MM.1S (cell line): ENCODE measurements at regions not wholly inside any gene's neighbourhood (a gene's known extent, or its start where the extent isn't known, plus 50 kb on each side); places are given as distances from the start of the nearest gene placed in this dataset.

Source experiments
- DNase-seq: peaks from one replicate; pipeline ENCODE4 v3.0.0-alpha.2; 2015
- H2AFZ ChIP-seq: fragments of 300-600 bp; sonication (generic); 2 replicates; pipeline ENCODE4 v1.6.0; 2016; ENCODE audit warnings: antibody characterized with exemption, low read length
- H3F3A ChIP-seq: fragments of 300-600 bp; sonication (generic); 2 replicates; pipeline ENCODE4 v1.6.1; 2016; ENCODE audit warnings: mild to moderate bottlenecking, antibody characterized with exemption, low read length, moderate library complexity, mixed read lengths; ENCODE audit not compliant: insufficient read depth
- H3K27ac ChIP-seq: fragments of 300-600 bp; sonication (generic); 2 replicates; pipeline ENCODE4 v1.5.1; 2016; ENCODE audit warnings: mild to moderate bottlenecking, low read length
- H3K27me3 ChIP-seq: fragments of 300-600 bp; sonication (generic); replicated peaks from 2 replicates; pipeline ENCODE4 v1.6.0; 2016; ENCODE audit warnings: low read length; ENCODE audit not compliant: insufficient read depth
- H3K36me3 ChIP-seq: fragments of 300-600 bp; sonication (generic); replicated peaks from 2 replicates; pipeline ENCODE4 v1.6.1; 2016; ENCODE audit warnings: mild to moderate bottlenecking, low read length, mixed read lengths; ENCODE audit not compliant: insufficient read depth
- H3K4me1 ChIP-seq: fragments of 300-600 bp; sonication (generic); 2 replicates; pipeline ENCODE4 v1.6.1; 2016; ENCODE audit warnings: low read length, mixed read lengths
- H3K4me2 ChIP-seq: fragments of 300-600 bp; sonication (generic); 2 replicates; pipeline ENCODE4 v1.6.0; 2016; ENCODE audit warnings: low read depth, low read length
- H3K4me3 ChIP-seq: fragments of 300-600 bp; sonication (generic); 2 replicates; pipeline ENCODE4 v1.5.1; 2016; ENCODE audit warnings: low read length, mixed read lengths
- H3K79me2 ChIP-seq: fragments of 300-600 bp; sonication (generic); 2 replicates; pipeline ENCODE4 v1.6.1; 2016; ENCODE audit warnings: mixed run types, low read length, mixed read lengths
- H3K9ac ChIP-seq: fragments of 300-600 bp; sonication (generic); 2 replicates; pipeline ENCODE4 v1.6.1; 2016; ENCODE audit warnings: low read length, mixed read lengths
- H3K9me2 ChIP-seq: fragments of 300-600 bp; sonication (generic); replicated peaks from 2 replicates; pipeline ENCODE4 v1.6.1; 2016; ENCODE audit warnings: mild to moderate bottlenecking, low read length, mixed read lengths; ENCODE audit not compliant: insufficient read depth
- H3K9me3 ChIP-seq: fragments of 300-600 bp; sonication (generic); replicated peaks from 2 replicates; pipeline ENCODE4 v1.6.1; 2016; ENCODE audit warnings: mild to moderate bottlenecking, low read length, mixed read lengths; ENCODE audit not compliant: insufficient read depth
- H4K20me1 ChIP-seq: fragments of 300-600 bp; sonication (generic); 2 replicates; pipeline ENCODE4 v1.6.1; 2016; ENCODE audit warnings: mild to moderate bottlenecking, low read length, moderate library complexity, mixed read lengths; ENCODE audit not compliant: insufficient read depth
- CTCF ChIP-seq: fragments of 300-600 bp; sonication (generic); IDR thresholded peaks from 2 replicates; pipeline ENCODE4 v1.5.1; 2016; ENCODE audit warnings: antibody characterized with exemption, low read length, mixed read lengths
- EZH2 ChIP-seq: fragments of 300-600 bp; sonication (generic); optimal IDR thresholded peaks from 2 replicates; pipeline ENCODE3; 2017; ENCODE audit warnings: low read depth, mild to moderate bottlenecking, antibody characterized with exemption, low read length, mixed read lengths
- EZH2phosphoT487 ChIP-seq: fragments of 300-600 bp; sonication (generic); IDR thresholded peaks from 2 replicates; pipeline ENCODE4 v1.6.1; 2018; ENCODE audit warnings: antibody characterized with exemption, low read length

- Histone ChIP-seq H3K4me3 (no peak overlapping the region), H3K9ac (no peak overlapping the region), H3K9me3 (no peaks in the 10 kb centered on the region), H3K4me1 (no peaks in the 10 kb centered on the region), H3K27me3 (no peaks in the 10 kb centered on the region), H3K4me2 (no peak overlapping the region), H4K20me1 (no peaks in the 10 kb centered on the region), H2AFZ (no peak overlapping the region), H3K79me2 (no peaks in the 10 kb centered on the region), H3K36me3 (no peaks in the 10 kb centered on the region), H3K27ac (no peak overlapping the region), H3K9me2 (no peaks in the 10 kb centered on the region), H3F3A (no peaks in the 10 kb centered on the region)
- no peak for DNase-seq
- TF ChIP-seq CTCF (no peak), EZH2phosphoT487 (no peak), EZH2 (no peak)
Measured at GRCh38 chr16:66069587-66069986, 296.9 kb upstream of the CDH5 start.

GRCh38 chr16:66066404-66066803 lies 300.1 kb upstream of the CDH5 start:
- H4K20me1 ChIP-seq, result no peaks in the 10 kb centered on the region
- no peak for TF ChIP-seq CTCF
- H3F3A ChIP-seq, result no peaks in the 10 kb centered on the region
- H3K27ac ChIP-seq, result no peak overlapping the region
- no peak overlapping the region for H3K4me2 ChIP-seq
- H3K27me3 ChIP-seq, result no peaks in the 10 kb centered on the region
- no peak overlapping the region for H3K9ac ChIP-seq
- H3K9me3 ChIP-seq, result no peaks in the 10 kb centered on the region
- no peaks in the 10 kb centered on the region for H3K9me2 ChIP-seq
- no peaks in the 10 kb centered on the region for H3K79me2 ChIP-seq
- H3K4me1 ChIP-seq, result no peaks in the 10 kb centered on the region
- no peak for DNase-seq
- H2AFZ ChIP-seq, result no peak overlapping the region
- H3K4me3 ChIP-seq, result no peak overlapping the region
- H3K36me3 ChIP-seq, result no peaks in the 10 kb centered on the region

GRCh38 chr16:66065925-66066324 lies 300.6 kb upstream of the CDH5 start:
- Histone ChIP-seq H3K9ac (no peak overlapping the region), H3K9me2 (no peaks in the 10 kb centered on the region), H3K4me2 (no peak overlapping the region), H3K36me3 (no peaks in the 10 kb centered on the region), H3K4me3 (no peak overlapping the region), H3K27ac (no peak overlapping the region), H3K4me1 (no peaks in the 10 kb centered on the region), H4K20me1 (no peaks in the 10 kb centered on the region), H3K79me2 (no peaks in the 10 kb centered on the region), H3F3A (no peaks in the 10 kb centered on the region), H2AFZ (no peak overlapping the region), H3K27me3 (no peaks in the 10 kb centered on the region), H3K9me3 (no peaks in the 10 kb centered on the region)
- no peak for DNase-seq
- TF ChIP-seq EZH2 (no peak), EZH2phosphoT487 (no peak), CTCF (no peak)
